GM13976 (cell line): ENCODE measurements at regions not wholly inside any gene's neighbourhood (a gene's known extent, or its start where the extent isn't known, plus 50 kb on each side); places are given as distances from the start of the nearest gene placed in this dataset.

Experiments used
- DNase-seq: peaks from one replicate; pipeline ENCODE4 v3.0.0; 2012; ENCODE audit warnings: low spot score
- CTCF ChIP-seq: IDR thresholded peaks from 2 replicates; pipeline ENCODE4 v1.5.1; 2012; ENCODE audit warnings: borderline replicate concordance, mild to moderate bottlenecking; ENCODE audit not compliant: insufficient read depth; ENCODE audit errors: extremely low read depth, missing control alignments, control extremely low read depth
- in situ Hi-C: fragments of 300-500 bp; cut with MboI; formaldehyde crosslinking; loops from one replicate; pipeline ENCODE4 v1.12.0; 2022; ENCODE audit warnings: low sequenced_read_pairs, mixed read lengths, inconsistent platforms; ENCODE audit not compliant: unreplicated experiment

- no peak for TF ChIP-seq CTCF
- DNase-seq = no peak
- in situ Hi-C loops = no loop called here
Observed at GRCh38 chr17:72474719-72475477, 354.1 kb downstream of the SOX9 start.

- DNase-seq = no peak
- in situ Hi-C loops = no loop called here
- no peak for TF ChIP-seq CTCF
Observed at GRCh38 chr17:72476134-72476533, 355.3 kb downstream of the SOX9 start.

GRCh38 chr17:72476575-72476986 is 355.8 kb downstream of the SOX9 start:
- in situ Hi-C loops = no loop called here
- no peak for TF ChIP-seq CTCF
- no peak for DNase-seq

GRCh38 chr17:72477491-72477890 is 356.7 kb downstream of the SOX9 start:
- no peak for TF ChIP-seq CTCF
- in situ Hi-C loops = no loop called here
- no peak for DNase-seq

- no peak for DNase-seq
- no peak for TF ChIP-seq CTCF
- in situ Hi-C loops = no loop called here
Observed at GRCh38 chr17:72479113-72479512, 358.3 kb downstream of the SOX9 start.

GRCh38 chr17:72481572-72481971 is 360.8 kb downstream of the SOX9 start:
- DNase-seq = no peak
- in situ Hi-C loops = no loop called here
- no peak for TF ChIP-seq CTCF
